ENCODE measurements at regions not wholly inside any gene's neighbourhood (a gene's known extent, or its start where the extent isn't known, plus 50 kb on each side); places are given as distances from the start of the nearest gene placed in this dataset.
"Not testable (repeated sequence)": the region's sequence is repeated elsewhere in the genome, so short reads cannot be mapped to it uniquely, and the experiment has no call there.

DNA sequence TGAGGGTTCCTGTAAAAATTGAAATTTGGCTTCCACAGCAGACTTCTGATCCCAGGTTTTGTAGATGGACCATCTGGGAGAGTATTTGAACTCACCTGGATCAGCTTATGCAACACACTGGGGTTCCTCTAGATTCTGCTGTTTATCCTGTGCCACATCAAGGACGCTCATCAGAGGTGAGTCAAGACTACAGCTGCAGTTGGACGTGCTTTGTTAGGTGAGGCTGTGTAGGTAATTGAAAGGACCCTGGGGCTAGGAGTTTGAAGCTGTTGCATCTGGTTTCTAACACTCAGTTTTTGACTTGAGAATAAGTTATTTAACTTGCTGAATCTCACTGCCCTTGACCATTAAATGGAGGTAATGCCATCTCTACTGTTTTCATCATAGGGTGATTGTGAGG lies 394.2 kb downstream of the EDEM1 start:
- Histone ChIP-seq H3K4me1 (no peaks in the 10 kb centered on the region), H3K27me3 (no peaks in the 10 kb centered on the region), H3K27ac (no peak overlapping the region), H3K4me3 (no peak overlapping the region), H3K9me3 (no peaks in the 10 kb centered on the region), H3K36me3 (no peaks in the 10 kb centered on the region)
- DNase-seq: no peak
- TF ChIP-seq POLR2A (IDR thresholded peaks at IDR 0.05): no peak
- TF ChIP-seq, protein P1, sequence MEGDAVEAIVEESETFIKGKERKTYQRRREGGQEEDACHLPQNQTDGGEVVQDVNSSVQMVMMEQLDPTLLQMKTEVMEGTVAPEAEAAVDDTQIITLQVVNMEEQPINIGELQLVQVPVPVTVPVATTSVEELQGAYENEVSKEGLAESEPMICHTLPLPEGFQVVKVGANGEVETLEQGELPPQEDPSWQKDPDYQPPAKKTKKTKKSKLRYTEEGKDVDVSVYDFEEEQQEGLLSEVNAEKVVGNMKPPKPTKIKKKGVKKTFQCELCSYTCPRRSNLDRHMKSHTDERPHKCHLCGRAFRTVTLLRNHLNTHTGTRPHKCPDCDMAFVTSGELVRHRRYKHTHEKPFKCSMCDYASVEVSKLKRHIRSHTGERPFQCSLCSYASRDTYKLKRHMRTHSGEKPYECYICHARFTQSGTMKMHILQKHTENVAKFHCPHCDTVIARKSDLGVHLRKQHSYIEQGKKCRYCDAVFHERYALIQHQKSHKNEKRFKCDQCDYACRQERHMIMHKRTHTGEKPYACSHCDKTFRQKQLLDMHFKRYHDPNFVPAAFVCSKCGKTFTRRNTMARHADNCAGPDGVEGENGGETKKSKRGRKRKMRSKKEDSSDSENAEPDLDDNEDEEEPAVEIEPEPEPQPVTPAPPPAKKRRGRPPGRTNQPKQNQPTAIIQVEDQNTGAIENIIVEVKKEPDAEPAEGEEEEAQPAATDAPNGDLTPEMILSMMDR (IDR thresholded peaks at IDR 0.05): no peak
- intact Hi-C loops (cut with DNase I; ENCODE audit: low total_unique reads): no loop called here

DNA sequence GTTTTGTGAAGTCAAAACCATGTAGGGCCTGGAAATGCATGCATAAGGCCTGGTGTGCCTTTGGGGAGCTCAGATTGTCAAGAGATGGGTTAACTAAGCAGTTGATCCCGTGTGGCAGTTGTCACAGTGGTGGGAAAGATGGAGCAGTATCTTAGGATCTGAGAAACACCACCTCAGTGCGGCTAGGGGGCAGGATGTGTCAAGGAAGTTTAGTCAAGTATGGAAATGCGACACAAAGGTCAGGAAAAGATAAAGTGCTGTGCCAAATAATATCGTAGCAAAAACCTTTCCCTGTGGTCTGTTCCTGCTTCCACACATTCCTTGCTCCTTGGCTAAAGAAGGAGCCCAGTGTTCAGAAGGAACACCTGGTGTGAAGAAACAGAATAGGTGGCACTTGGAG lies 396.4 kb downstream of the EDEM1 start:
- Histone ChIP-seq H3K27ac (no peak overlapping the region), H3K27me3 (no peaks in the 10 kb centered on the region), H3K9me3 (no peaks in the 10 kb centered on the region), H3K4me1 (no peaks in the 10 kb centered on the region), H3K4me3 (no peak overlapping the region), H3K36me3 (no peaks in the 10 kb centered on the region)
- intact Hi-C loops (cut with DNase I; ENCODE audit: low total_unique reads): no loop called here
- TF ChIP-seq POLR2A (IDR thresholded peaks at IDR 0.05): no peak
- TF ChIP-seq, protein P1 (IDR thresholded peaks at IDR 0.05): no peak
- no peak for DNase-seq

GRCh38 chr3:5585085-5585484 lies 397.6 kb downstream of the EDEM1 start:
- no peaks in the 10 kb centered on the region for H3K4me1 ChIP-seq
- DNase-seq: no peak
- H3K27me3 ChIP-seq: no peaks in the 10 kb centered on the region
- TF ChIP-seq, protein P1 (IDR thresholded peaks at IDR 0.05): no peak
- TF ChIP-seq POLR2A (IDR thresholded peaks at IDR 0.05): no peak
- no peak overlapping the region for H3K27ac ChIP-seq
- intact Hi-C loops (cut with DNase I; ENCODE audit: low total_unique reads): no loop called here
- no peak overlapping the region for H3K4me3 ChIP-seq
- no peaks in the 10 kb centered on the region for H3K36me3 ChIP-seq
- no peaks in the 10 kb centered on the region for H3K9me3 ChIP-seq

- DNase-seq: no peak
- H3K27me3 ChIP-seq: no peaks in the 10 kb centered on the region
- no peaks in the 10 kb centered on the region for H3K36me3 ChIP-seq
- H3K4me3 ChIP-seq: no peak overlapping the region
- no peaks in the 10 kb centered on the region for H3K4me1 ChIP-seq
- H3K27ac ChIP-seq: no peak overlapping the region
- H3K9me3 ChIP-seq: no peaks in the 10 kb centered on the region
- TF ChIP-seq, protein P1 (IDR thresholded peaks at IDR 0.05): no peak
- TF ChIP-seq POLR2A (IDR thresholded peaks at IDR 0.05): no peak
- intact Hi-C loops (cut with DNase I; ENCODE audit: low total_unique reads): no loop called here
These were observed 419.5 kb downstream of the EDEM1 start for GRCh38 chr3:5606884-5607472.

- no peak overlapping the region for H3K27ac ChIP-seq
- no peak for TF ChIP-seq POLR2A (IDR thresholded peaks at IDR 0.05)
- TF ChIP-seq, protein P1 (IDR thresholded peaks at IDR 0.05): no peak
- H3K27me3 ChIP-seq: no peaks in the 10 kb centered on the region
- H3K36me3 ChIP-seq: no peaks in the 10 kb centered on the region
- no peak for DNase-seq
- H3K4me3 ChIP-seq: no peak overlapping the region
- no peaks in the 10 kb centered on the region for H3K4me1 ChIP-seq
- no peaks in the 10 kb centered on the region for H3K9me3 ChIP-seq
- intact Hi-C loops (cut with DNase I; ENCODE audit: low total_unique reads): no loop called here
These were observed 420.1 kb downstream of the EDEM1 start for GRCh38 chr3:5607581-5607980.

- H3K4me1 ChIP-seq; H3K36me3 ChIP-seq; H3K4me3 ChIP-seq; H3K27me3 ChIP-seq; H3K9me3 ChIP-seq; H3K27ac ChIP-seq; DNase-seq; intact Hi-C loops (cut with DNase I; ENCODE audit: low total_unique reads): not testable (repeated sequence)
These were observed 421.5 kb downstream of the EDEM1 start for GRCh38 chr3:5608971-5609370.
